DND-41 (cell line): ENCODE measurements at regions not wholly inside any gene's neighbourhood (a gene's known extent, or its start where the extent isn't known, plus 50 kb on each side); places are given as distances from the start of the nearest gene placed in this dataset.

Experiments used
- EZH2 ChIP-seq: IDR thresholded peaks from 3 replicates; pipeline ENCODE4 v1.6.1; 2012; ENCODE audit warnings: borderline replicate concordance, low read depth, mild to moderate bottlenecking, moderate library complexity, low read length, inconsistent platforms; ENCODE audit not compliant: severe bottlenecking
- TF ChIP-seq, protein P1 (sequence below): IDR thresholded peaks from 2 replicates; pipeline ENCODE4 v1.5.1; 2012; ENCODE audit warnings: borderline replicate concordance, low read length, moderate library complexity, mild to moderate bottlenecking; ENCODE audit not compliant: poor library complexity, severe bottlenecking; ENCODE audit errors: extremely low read depth

DNA sequence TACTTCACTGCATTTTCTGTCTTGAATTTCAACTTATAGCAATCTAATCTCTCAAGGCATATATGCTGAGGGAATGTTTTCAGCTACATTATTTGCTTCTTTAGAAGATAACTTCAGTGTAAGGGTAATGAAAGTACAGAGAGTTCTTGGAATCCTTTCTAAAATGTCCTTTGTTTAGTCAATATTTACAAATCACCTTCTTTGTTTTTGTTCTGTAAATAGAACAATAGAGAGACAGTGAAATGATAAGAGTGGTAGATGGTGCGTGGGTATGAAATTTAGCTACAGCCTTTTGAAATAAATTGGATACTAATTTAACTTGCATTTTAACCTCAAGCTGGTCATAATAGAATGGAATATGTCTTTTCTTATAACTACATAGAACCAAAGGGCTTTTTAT lies 171.1 kb upstream of the MARCKS start:
- TF ChIP-seq, protein P1, sequence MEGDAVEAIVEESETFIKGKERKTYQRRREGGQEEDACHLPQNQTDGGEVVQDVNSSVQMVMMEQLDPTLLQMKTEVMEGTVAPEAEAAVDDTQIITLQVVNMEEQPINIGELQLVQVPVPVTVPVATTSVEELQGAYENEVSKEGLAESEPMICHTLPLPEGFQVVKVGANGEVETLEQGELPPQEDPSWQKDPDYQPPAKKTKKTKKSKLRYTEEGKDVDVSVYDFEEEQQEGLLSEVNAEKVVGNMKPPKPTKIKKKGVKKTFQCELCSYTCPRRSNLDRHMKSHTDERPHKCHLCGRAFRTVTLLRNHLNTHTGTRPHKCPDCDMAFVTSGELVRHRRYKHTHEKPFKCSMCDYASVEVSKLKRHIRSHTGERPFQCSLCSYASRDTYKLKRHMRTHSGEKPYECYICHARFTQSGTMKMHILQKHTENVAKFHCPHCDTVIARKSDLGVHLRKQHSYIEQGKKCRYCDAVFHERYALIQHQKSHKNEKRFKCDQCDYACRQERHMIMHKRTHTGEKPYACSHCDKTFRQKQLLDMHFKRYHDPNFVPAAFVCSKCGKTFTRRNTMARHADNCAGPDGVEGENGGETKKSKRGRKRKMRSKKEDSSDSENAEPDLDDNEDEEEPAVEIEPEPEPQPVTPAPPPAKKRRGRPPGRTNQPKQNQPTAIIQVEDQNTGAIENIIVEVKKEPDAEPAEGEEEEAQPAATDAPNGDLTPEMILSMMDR: no peak
- TF ChIP-seq EZH2: no peak
